ENCODE measurements at regions not wholly inside any gene's neighbourhood (a gene's known extent, or its start where the extent isn't known, plus 50 kb on each side); places are given as distances from the start of the nearest gene placed in this dataset.

- no peak for TF ChIP-seq CTCF (IDR thresholded peaks at IDR 0.05; ENCODE audit: partially characterized antibody, unreplicated experiment)
- Mint-ChIP-seq H3K36me3 (ENCODE audit: unreplicated experiment) (no peaks in the 10 kb centered on the region), H3K27me3 (ENCODE audit: unreplicated experiment) (no peaks in the 10 kb centered on the region), H3K4me1 (ENCODE audit: low read depth, unreplicated experiment) (no peaks in the 10 kb centered on the region), H3K9me3 (ENCODE audit: unreplicated experiment) (no peaks in the 10 kb centered on the region), H3K27ac (ENCODE audit: unreplicated experiment) (no peak overlapping the region), H3K4me3 (ENCODE audit: unreplicated experiment) (no peak overlapping the region)
- DNase-seq: no peak
Observed at GRCh38 chr5:12655675-12656074, 751.4 kb upstream of the CTNND2 start.

DNA sequence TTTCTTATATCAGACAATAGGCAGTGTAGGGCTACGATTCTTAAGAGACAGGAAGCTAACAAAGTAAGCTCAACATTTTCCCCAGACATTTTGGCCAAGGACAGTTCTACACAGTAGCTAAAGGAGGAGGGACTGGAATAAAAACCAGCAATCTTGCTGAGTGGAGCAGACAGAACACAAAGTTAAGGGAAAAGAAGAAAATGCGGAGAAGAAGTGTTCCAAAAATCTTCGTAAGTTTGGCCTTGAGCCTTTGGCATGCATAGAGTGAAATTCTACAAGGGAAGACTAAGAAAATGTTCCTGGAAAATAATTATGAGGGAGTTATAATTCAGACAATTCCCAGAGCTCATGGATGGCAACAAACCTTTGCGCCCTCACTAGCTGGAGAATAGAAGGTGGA is 748.0 kb upstream of the CTNND2 start:
- Mint-ChIP-seq H3K9me3 (ENCODE audit: unreplicated experiment) (no peaks in the 10 kb centered on the region), H3K27me3 (ENCODE audit: unreplicated experiment) (no peaks in the 10 kb centered on the region), H3K27ac (ENCODE audit: unreplicated experiment) (no peak overlapping the region), H3K36me3 (ENCODE audit: unreplicated experiment) (no peaks in the 10 kb centered on the region), H3K4me1 (ENCODE audit: low read depth, unreplicated experiment) (no peaks in the 10 kb centered on the region), H3K4me3 (ENCODE audit: unreplicated experiment) (no peak overlapping the region)
- TF ChIP-seq CTCF (IDR thresholded peaks at IDR 0.05; ENCODE audit: partially characterized antibody, unreplicated experiment): no peak
- DNase-seq: no peak

DNA sequence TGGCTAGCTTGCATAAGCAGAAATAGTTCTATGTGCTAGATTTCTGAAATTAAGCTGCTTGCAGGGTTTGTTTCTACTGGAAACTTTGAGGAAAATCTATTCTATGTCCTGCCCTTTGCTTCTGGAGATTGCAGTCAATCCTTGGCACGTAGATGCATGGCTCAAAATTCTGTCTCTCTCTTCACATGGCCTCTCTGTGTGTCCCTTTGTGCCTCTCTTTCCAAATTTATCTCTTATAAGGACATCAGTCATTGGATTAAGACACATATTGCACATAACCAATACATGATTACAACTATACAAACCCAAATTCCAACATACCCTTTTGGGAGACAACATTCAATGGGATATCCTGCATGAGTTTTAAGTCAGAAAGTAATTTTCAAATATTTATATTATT is 744.3 kb upstream of the CTNND2 start:
- H3K4me1 Mint-ChIP-seq (ENCODE audit: low read depth, unreplicated experiment): no peaks in the 10 kb centered on the region
- H3K27ac Mint-ChIP-seq (ENCODE audit: unreplicated experiment): no peak overlapping the region
- H3K4me3 Mint-ChIP-seq (ENCODE audit: unreplicated experiment): no peak overlapping the region
- no peak for DNase-seq
- H3K9me3 Mint-ChIP-seq (ENCODE audit: unreplicated experiment): no peaks in the 10 kb centered on the region
- no peaks in the 10 kb centered on the region for H3K27me3 Mint-ChIP-seq (ENCODE audit: unreplicated experiment)
- TF ChIP-seq CTCF (IDR thresholded peaks at IDR 0.05; ENCODE audit: partially characterized antibody, unreplicated experiment): no peak
- H3K36me3 Mint-ChIP-seq (ENCODE audit: unreplicated experiment): no peaks in the 10 kb centered on the region

DNA sequence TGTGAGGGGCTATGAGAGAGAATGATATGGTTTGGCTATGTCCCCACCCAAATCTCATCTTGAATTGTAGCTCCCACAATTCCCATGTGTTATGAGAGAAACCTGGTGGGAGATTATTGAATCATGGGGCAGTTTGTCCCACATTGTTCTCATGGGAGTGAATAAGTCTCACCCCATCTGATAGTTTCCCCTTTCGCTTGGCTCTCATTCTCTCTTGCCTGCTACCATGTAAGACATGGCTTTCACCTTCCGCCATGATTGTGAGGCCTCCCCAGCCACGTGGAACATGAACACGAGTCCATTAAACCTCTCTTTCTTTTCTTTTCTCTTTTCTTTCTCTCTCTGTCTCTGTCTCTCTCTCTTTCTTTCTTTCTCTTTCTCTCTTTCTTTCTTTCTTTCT is 743.4 kb upstream of the CTNND2 start:
- H3K4me3 Mint-ChIP-seq (ENCODE audit: unreplicated experiment): no peak overlapping the region
- DNase-seq: no peak
- no peak overlapping the region for H3K27ac Mint-ChIP-seq (ENCODE audit: unreplicated experiment)
- no peaks in the 10 kb centered on the region for H3K4me1 Mint-ChIP-seq (ENCODE audit: low read depth, unreplicated experiment)
- TF ChIP-seq CTCF (IDR thresholded peaks at IDR 0.05; ENCODE audit: partially characterized antibody, unreplicated experiment): no peak
- H3K9me3 Mint-ChIP-seq (ENCODE audit: unreplicated experiment): no peaks in the 10 kb centered on the region
- no peaks in the 10 kb centered on the region for H3K27me3 Mint-ChIP-seq (ENCODE audit: unreplicated experiment)
- no peaks in the 10 kb centered on the region for H3K36me3 Mint-ChIP-seq (ENCODE audit: unreplicated experiment)

- no peak overlapping the region for H3K27ac Mint-ChIP-seq (ENCODE audit: unreplicated experiment)
- no peak overlapping the region for H3K4me3 Mint-ChIP-seq (ENCODE audit: unreplicated experiment)
- DNase-seq: no peak
- no peak for TF ChIP-seq CTCF (IDR thresholded peaks at IDR 0.05; ENCODE audit: partially characterized antibody, unreplicated experiment)
- H3K4me1 Mint-ChIP-seq (ENCODE audit: low read depth, unreplicated experiment): no peaks in the 10 kb centered on the region
- no peaks in the 10 kb centered on the region for H3K36me3 Mint-ChIP-seq (ENCODE audit: unreplicated experiment)
- H3K9me3 Mint-ChIP-seq (ENCODE audit: unreplicated experiment): no peaks in the 10 kb centered on the region
- no peaks in the 10 kb centered on the region for H3K27me3 Mint-ChIP-seq (ENCODE audit: unreplicated experiment)
Observed at GRCh38 chr5:12645582-12645981, 741.3 kb upstream of the CTNND2 start.
